BJ (cell line): ENCODE measurements at regions not wholly inside any gene's neighbourhood (a gene's known extent, or its start where the extent isn't known, plus 50 kb on each side); places are given as distances from the start of the nearest gene placed in this dataset.

Source experiments
- CTCF ChIA-PET: fragments of 350-600 bp; formaldehyde crosslinking; extraction: SDS; loops from one replicate; lab custom pipeline; 2021; ENCODE audit warnings: antibody characterized with exemption, inconsistent platforms; lab: Yijun Ruan, JAX
- POLR2A ChIA-PET: fragments of 300-600 bp; sonication (Branson Sonifier 250); formaldehyde crosslinking; extraction: SDS; loops from one replicate; lab custom pipeline; 2021; ENCODE audit warnings: antibody characterized with exemption; lab: Charles Lee
- DNase-seq: peaks from one replicate; pipeline ENCODE4 v3.0.0-alpha.2; 2011; ENCODE audit warnings: low read depth
- H3K27me3 ChIP-seq: 2 replicates; pipeline ENCODE4 v1.6.0; 2011; ENCODE audit warnings: low read length; ENCODE audit not compliant: control insufficient read depth, insufficient read depth
- H3K36me3 ChIP-seq: 2 replicates; pipeline ENCODE4 v1.5.1; 2011; ENCODE audit warnings: low read length; ENCODE audit not compliant: control insufficient read depth, insufficient read depth
- H3K4me3 ChIP-seq: 2 replicates; pipeline ENCODE4 v1.5.1; 2011; ENCODE audit warnings: low read depth, mild to moderate bottlenecking, control low read depth, low read length
- TF ChIP-seq, protein P1 (sequence below): IDR thresholded peaks from 2 replicates; pipeline ENCODE4 v1.5.1; 2011; ENCODE audit warnings: low read depth, mild to moderate bottlenecking, control low read depth, inconsistent platforms, low read length, moderate library complexity; ENCODE audit not compliant: insufficient read depth

DNA sequence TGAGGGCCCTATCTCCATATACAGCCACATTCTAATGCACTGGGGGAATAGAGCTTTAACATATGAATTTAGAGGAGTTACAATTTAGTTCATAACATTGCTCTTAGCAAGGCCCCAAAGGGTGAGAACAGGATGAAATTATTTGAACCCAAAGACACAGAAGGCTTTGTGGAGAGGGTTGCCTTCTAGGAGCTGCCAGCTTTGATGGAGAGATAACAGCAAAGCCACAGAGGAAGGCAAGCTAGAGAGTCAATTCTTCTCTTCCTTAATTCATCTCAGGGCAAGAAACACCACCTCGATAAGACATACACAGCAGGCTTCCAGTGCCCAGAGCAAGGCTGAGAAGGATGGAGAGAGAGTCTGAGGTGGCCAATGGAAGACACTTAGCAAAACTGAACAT is 94.8 kb upstream of the TMPRSS15 start:
- CTCF ChIA-PET: no interaction called here
- H3K4me3 ChIP-seq: no peak overlapping the region
- no peaks in the 10 kb centered on the region for H3K36me3 ChIP-seq
- TF ChIP-seq, protein P1, sequence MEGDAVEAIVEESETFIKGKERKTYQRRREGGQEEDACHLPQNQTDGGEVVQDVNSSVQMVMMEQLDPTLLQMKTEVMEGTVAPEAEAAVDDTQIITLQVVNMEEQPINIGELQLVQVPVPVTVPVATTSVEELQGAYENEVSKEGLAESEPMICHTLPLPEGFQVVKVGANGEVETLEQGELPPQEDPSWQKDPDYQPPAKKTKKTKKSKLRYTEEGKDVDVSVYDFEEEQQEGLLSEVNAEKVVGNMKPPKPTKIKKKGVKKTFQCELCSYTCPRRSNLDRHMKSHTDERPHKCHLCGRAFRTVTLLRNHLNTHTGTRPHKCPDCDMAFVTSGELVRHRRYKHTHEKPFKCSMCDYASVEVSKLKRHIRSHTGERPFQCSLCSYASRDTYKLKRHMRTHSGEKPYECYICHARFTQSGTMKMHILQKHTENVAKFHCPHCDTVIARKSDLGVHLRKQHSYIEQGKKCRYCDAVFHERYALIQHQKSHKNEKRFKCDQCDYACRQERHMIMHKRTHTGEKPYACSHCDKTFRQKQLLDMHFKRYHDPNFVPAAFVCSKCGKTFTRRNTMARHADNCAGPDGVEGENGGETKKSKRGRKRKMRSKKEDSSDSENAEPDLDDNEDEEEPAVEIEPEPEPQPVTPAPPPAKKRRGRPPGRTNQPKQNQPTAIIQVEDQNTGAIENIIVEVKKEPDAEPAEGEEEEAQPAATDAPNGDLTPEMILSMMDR: no peak
- POLR2A ChIA-PET: no interaction called here
- no peaks in the 10 kb centered on the region for H3K27me3 ChIP-seq
- DNase-seq: no peak

DNA sequence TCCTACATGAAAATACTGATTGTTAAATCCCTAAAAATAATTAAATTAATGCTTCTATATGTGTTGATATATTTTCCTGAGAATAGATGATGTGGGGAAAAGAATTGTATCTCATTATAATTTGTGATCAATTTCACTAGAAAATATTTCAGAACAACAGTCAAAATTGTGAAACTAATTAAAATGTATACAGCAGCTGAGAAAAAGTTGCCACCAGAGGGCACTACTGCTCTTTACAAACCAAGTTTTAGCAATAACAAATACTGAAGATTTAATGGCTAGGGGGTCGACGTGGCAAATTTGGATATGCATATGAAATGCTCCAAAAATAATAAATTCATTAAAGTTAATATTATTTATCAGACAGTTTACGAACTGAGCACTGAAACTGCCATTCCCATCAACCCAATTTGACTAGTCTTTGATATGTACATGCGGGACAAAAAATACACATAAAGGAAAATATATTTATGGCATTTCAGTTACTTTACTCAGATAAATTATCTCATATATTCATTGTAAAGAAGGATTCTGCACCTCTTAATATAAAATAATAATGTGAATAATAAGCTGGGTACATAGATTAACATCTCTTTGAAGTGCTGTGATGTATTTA is 96.3 kb upstream of the TMPRSS15 start:
- ChIA-PET CTCF (interaction anchor here (1.3 kb wide), 1 partner anchor 8 kb away, joined by 3 read pairs; no protein-coding TSS in a partner anchor), POLR2A (no interaction called here)
- Histone ChIP-seq H3K4me3 (no peak overlapping the region), H3K27me3 (no peaks in the 10 kb centered on the region), H3K36me3 (no peaks in the 10 kb centered on the region)
- TF ChIP-seq, protein P1: peak; percentile 36
- DNase-seq: no peak

DNA sequence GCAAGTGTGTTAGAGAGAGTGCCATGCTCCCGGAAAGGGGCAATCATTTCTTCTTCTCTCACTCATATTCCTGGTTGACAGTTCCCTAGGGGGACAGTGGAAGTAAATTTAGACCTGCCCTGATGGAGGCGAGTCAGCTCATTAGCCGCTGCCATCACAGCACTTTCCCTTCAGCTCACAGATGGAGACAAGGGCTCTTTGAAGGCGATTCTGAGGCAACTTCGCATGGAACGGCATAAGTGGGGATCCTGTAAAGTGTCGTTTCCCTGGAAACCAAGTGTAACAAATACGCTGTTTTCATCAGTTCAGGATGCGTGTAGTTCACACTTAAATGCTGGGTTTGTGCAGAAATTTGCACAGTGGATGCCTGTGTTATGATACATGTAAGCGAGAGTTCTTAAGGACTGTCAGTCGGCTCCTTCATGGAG is 114.5 kb upstream of the TMPRSS15 start:
- DNase-seq: no peak
- CTCF ChIA-PET: no interaction called here
- POLR2A ChIA-PET: no interaction called here
- TF ChIP-seq, protein P1: no peak
- Histone ChIP-seq H3K36me3 (no peaks in the 10 kb centered on the region), H3K27me3 (no peaks in the 10 kb centered on the region), H3K4me3 (no peak overlapping the region)

DNA sequence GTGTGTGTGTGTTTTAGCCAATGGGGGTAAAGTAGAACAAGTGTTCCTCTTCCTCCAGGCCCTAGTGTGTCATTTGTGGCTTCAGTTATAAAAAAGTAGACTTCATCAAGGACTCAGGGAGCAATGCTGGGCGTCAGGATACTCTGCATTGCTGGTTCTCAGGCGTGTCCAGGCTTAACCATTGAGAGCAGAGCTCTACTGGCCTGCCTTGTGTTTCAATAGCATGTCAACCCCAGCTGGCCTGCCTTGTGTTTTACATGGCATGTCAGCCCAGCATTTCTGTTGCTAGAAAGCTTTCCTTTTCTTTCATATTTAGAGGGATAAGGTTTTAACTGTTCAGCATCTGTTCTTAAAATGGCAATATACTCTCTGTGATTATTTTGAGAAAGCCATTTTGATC is 117.6 kb upstream of the TMPRSS15 start:
- DNase-seq: no peak
- Histone ChIP-seq H3K36me3 (no peaks in the 10 kb centered on the region), H3K27me3 (no peaks in the 10 kb centered on the region), H3K4me3 (no peak overlapping the region)
- CTCF ChIA-PET: no interaction called here
- POLR2A ChIA-PET: no interaction called here
- TF ChIP-seq, protein P1: no peak

DNA sequence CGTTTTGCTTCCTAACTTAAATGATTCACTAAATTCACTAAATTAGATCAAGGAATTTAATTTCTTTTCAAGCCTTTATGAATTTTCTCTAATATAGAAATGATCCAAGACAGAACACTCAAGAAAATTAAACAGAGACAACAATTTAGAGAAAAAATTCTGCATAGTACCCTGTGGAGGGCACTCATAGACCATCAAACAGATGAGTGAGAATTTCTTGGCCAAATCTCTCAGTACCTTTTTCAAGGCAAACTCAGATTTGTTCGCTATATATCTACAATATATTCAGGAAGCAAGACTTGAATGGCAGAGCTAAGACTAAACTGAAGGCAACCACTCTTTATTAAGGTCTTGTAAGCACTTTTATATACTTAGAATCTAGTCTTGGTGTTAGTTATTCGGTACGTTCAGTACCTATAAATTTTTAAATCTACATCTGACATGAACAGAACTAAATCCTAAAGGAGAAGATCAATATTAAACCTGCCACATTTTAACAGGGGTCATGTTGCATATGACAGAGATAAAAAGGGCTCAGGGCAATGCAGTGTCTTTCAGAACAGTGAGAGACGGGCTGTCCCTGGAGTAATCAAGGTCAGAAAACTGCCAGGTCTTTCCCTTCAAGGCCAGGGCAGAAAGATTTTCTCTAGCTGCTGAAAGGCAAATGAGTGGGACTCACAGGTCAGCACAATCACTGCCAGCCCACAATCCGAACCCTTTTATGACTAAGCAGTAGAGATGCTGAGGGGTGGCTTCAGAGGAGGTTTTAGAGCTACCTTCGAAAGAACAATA is 118.8 kb upstream of the TMPRSS15 start:
- ChIA-PET CTCF (no interaction called here), POLR2A (no interaction called here)
- no peak for DNase-seq
- TF ChIP-seq, protein P1: no peak
- Histone ChIP-seq H3K36me3 (no peaks in the 10 kb centered on the region), H3K27me3 (no peaks in the 10 kb centered on the region), H3K4me3 (no peak overlapping the region)
